Motor neuron (in vitro differentiated cells): ENCODE measurements at regions not wholly inside any gene's neighbourhood (a gene's known extent, or its start where the extent isn't known, plus 50 kb on each side); places are given as distances from the start of the nearest gene placed in this dataset.

Experiments
- ATAC-seq, 8 experiments: fragments of 200-7000 bp; cut with Tn5 transposase; replicated peaks in 6 of 8; 2 replicates each; pipeline ENCODE4 v1.8.0; 2021; ENCODE audit warnings: mild to moderate bottlenecking in 8 of 8, moderate library complexity in 8 of 8
- H3K27ac ChIP-seq, 2 donors: fragments of 250-450 bp; sonication (Bioruptor Pico); 2 replicates each; pipeline ENCODE4 v1.9.0; 2021; ENCODE audit warnings: antibody characterized with exemption in 2 of 2, mild to moderate bottlenecking in 2 of 2, moderate library complexity in 1 of 2
- H3K4me1 ChIP-seq, 2 donors: fragments of 250-450 bp; sonication (Bioruptor Pico); replicated peaks in 1 of 2; 2 replicates each; pipeline ENCODE4 v1.6.1; 2021; ENCODE audit warnings: antibody characterized with exemption in 2 of 2, mild to moderate bottlenecking in 2 of 2, moderate library complexity in 1 of 2
- H3K4me3 ChIP-seq, 5 donors: fragments of 250-450 bp; sonication (Bioruptor Pico); 2 replicates each; pipeline ENCODE4 v1.9.0; 2021; ENCODE audit warnings: antibody characterized with exemption in 5 of 5, mild to moderate bottlenecking in 5 of 5, moderate library complexity in 4 of 5
- WGBS, 10 experiments: fragments of 450-650 bp; shearing (Covaris generic); methylation state at CpG; one replicate each; pipeline ENCODE4 v1.0.0; 2022; 5-methylcytosine and 5-hydroxymethylcytosine counted together
- in situ Hi-C, 9 experiments: fragments of 400-800 bp; cut with MboI; loops; one replicate each; pipeline ENCODE4 v1.15.0; 2021; ENCODE audit warnings: low sequenced_read_pairs in 9 of 9, low pct_unique_long_range_greater_than_20kb in 2 of 9; ENCODE audit not compliant: unreplicated experiment in 9 of 9

- no peak for ATAC-seq
- Histone ChIP-seq H3K4me1 (no peaks in the 10 kb centered on the region), H3K4me3 (no peak overlapping the region), H3K27ac (no peak overlapping the region)
- 54 to 100% (median 93%) methylated on average over 1 to 2 of the region's 2 CpGs; no CpG with 5 or more reads in 2 of the 10 experiments for WGBS, 10 experiments
- in situ Hi-C loops = no loop called here
Measured at GRCh38 chr4:176882206-176882605, 89.5 kb upstream of the VEGFC start.

GRCh38 chr4:176883108-176883550 is 90.4 kb upstream of the VEGFC start:
- ATAC-seq = peak in 1 of 8 experiments; percentile 41
- H3K4me3 ChIP-seq = no peak overlapping the region
- H3K27ac ChIP-seq = no peak overlapping the region
- in situ Hi-C loops = no loop called here
- 75 to 100% (median 88%) methylated on average over 1 to 7 of the region's 7 CpGs for WGBS, 10 experiments
- H3K4me1 ChIP-seq = no peaks in the 10 kb centered on the region

GRCh38 chr4:176883681-176884418 is 91.1 kb upstream of the VEGFC start:
- in situ Hi-C loops = no loop called here
- H3K4me1 ChIP-seq = no peaks in the 10 kb centered on the region
- no peak for ATAC-seq
- WGBS, 10 experiments = 26 to 93% (median 69%) methylated on average over 2 to 6 of the region's 6 CpGs; no CpG with 5 or more reads in 1 of the 10 experiments
- no peak overlapping the region for H3K27ac ChIP-seq
- no peak overlapping the region for H3K4me3 ChIP-seq

GRCh38 chr4:176885224-176885623 is 92.5 kb upstream of the VEGFC start:
- ATAC-seq = no peak
- in situ Hi-C loops = no loop called here

GRCh38 chr4:176886135-176886534 is 93.4 kb upstream of the VEGFC start:
- no peak for ATAC-seq
- in situ Hi-C loops = no loop called here
- Histone ChIP-seq H3K27ac (no peak overlapping the region), H3K4me1 (no peaks in the 10 kb centered on the region), H3K4me3 (no peak overlapping the region)
- 65 to 100% (median 86%) methylated on average over 1 to 3 of the region's 3 CpGs; no CpG with 5 or more reads in 1 of the 10 experiments for WGBS, 10 experiments

More at GRCh38 chr4:176885224-176885623, 92.5 kb upstream of the VEGFC start:
- Histone ChIP-seq H3K27ac (no peak overlapping the region), H3K4me3 (no peak overlapping the region), H3K4me1 (no peaks in the 10 kb centered on the region)
- 58 to 100% (median 85%) methylated on average over 1 to 2 of the region's 2 CpGs; no CpG with 5 or more reads in 2 of the 10 experiments for WGBS, 10 experiments

- no peak for ATAC-seq
- H3K4me3 ChIP-seq = no peak overlapping the region
- H3K4me1 ChIP-seq = no peaks in the 10 kb centered on the region
- H3K27ac ChIP-seq = no peak overlapping the region
- in situ Hi-C loops = no loop called here
- WGBS, 10 experiments = 83 to 100% (median 96%) methylated on average over 1 to 3 of the region's 3 CpGs; no CpG with 5 or more reads in 2 of the 10 experiments
Measured at GRCh38 chr4:176889776-176890175, 97.1 kb upstream of the VEGFC start.

- ATAC-seq = no peak
- in situ Hi-C loops = no loop called here
- Histone ChIP-seq H3K4me3 (no peak overlapping the region), H3K27ac (no peak overlapping the region), H3K4me1 (no peaks in the 10 kb centered on the region)
- 89 to 100% (median 93%) methylated on average over 2 to 3 of the region's 3 CpGs; no CpG with 5 or more reads in 3 of the 10 experiments for WGBS, 10 experiments
Measured at GRCh38 chr4:176894498-176894897, 101.8 kb upstream of the VEGFC start.

GRCh38 chr4:176896211-176896610 is 103.5 kb upstream of the VEGFC start:
- no peak overlapping the region for H3K27ac ChIP-seq
- ATAC-seq = peak in 5 of 8 experiments; percentile 29 to 83 (median 60)
- H3K4me1 ChIP-seq = no peaks in the 10 kb centered on the region
- in situ Hi-C loops = no loop called here
- no peak overlapping the region for H3K4me3 ChIP-seq
- 0 to 91% (median 65%) methylated on average over 1 to 5 of the region's 5 CpGs; no CpG with 5 or more reads in 1 of the 10 experiments for WGBS, 10 experiments

- no peak overlapping the region for H3K27ac ChIP-seq
- WGBS, 10 experiments = 29 to 100% (median 80%) methylated on average over 1 to 2 of the region's 2 CpGs; no CpG with 5 or more reads in 1 of the 10 experiments
- no peak for ATAC-seq
- H3K4me1 ChIP-seq = no peaks in the 10 kb centered on the region
- in situ Hi-C loops = no loop called here
- no peak overlapping the region for H3K4me3 ChIP-seq
Measured at GRCh38 chr4:176897226-176897625, 104.5 kb upstream of the VEGFC start.

- H3K4me1 ChIP-seq = no peaks in the 10 kb centered on the region
- 83 to 100% (median 95%) methylated on average over 1 to 2 of the region's 2 CpGs; no CpG with 5 or more reads in 1 of the 10 experiments for WGBS, 10 experiments
- no peak overlapping the region for H3K4me3 ChIP-seq
- ATAC-seq = no peak
- H3K27ac ChIP-seq = no peak overlapping the region
- in situ Hi-C loops = no loop called here
Measured at GRCh38 chr4:176898791-176899190, 106.1 kb upstream of the VEGFC start.

- ATAC-seq = peak in 1 of 8 experiments; percentile 30
- in situ Hi-C loops = no loop called here
- WGBS, 10 experiments = 32 to 100% (median 80%) methylated on average over 1 to 5 of the region's 5 CpGs; no CpG with 5 or more reads in 3 of the 10 experiments
Measured at GRCh38 chr4:176902710-176903323, 110.1 kb upstream of the VEGFC start.

GRCh38 chr4:176906709-176907108 is 114.0 kb upstream of the VEGFC start:
- 23 to 92% (median 79%) methylated on average over 4 to 7 of the region's 7 CpGs for WGBS, 10 experiments
- H3K4me3 ChIP-seq = no peak overlapping the region
- in situ Hi-C loops = no loop called here
- H3K4me1 ChIP-seq = no peaks in the 10 kb centered on the region
- ATAC-seq = peak in 3 of 8 experiments; percentile 25 to 68 (median 63)
- no peak overlapping the region for H3K27ac ChIP-seq

More at GRCh38 chr4:176902710-176903323, 110.1 kb upstream of the VEGFC start:
- Histone ChIP-seq H3K27ac (no peak overlapping the region), H3K4me3 (no peak overlapping the region), H3K4me1 (no peaks in the 10 kb centered on the region)

- H3K4me1 ChIP-seq = no peaks in the 10 kb centered on the region
- in situ Hi-C loops = no loop called here
- no peak for ATAC-seq
- 60 to 100% (median 93%) methylated on average over 1 of the region's 2 CpGs; no CpG with 5 or more reads in 6 of the 10 experiments for WGBS, 10 experiments
- no peak overlapping the region for H3K27ac ChIP-seq
- H3K4me3 ChIP-seq = no peak overlapping the region
Measured at GRCh38 chr4:176910646-176911045, 117.9 kb upstream of the VEGFC start.
